Upper lobe of left lung (tissue), 4 donors: ENCODE measurements at regions not wholly inside any gene's neighbourhood (a gene's known extent, or its start where the extent isn't known, plus 50 kb on each side); places are given as distances from the start of the nearest gene placed in this dataset.

Source experiments
- POLR2AphosphoS5 ChIP-seq, 2 donors: sonication (generic); formaldehyde crosslinking; IDR thresholded peaks; one replicate each; pipeline ENCODE4 v1.5.1; 2017; ENCODE audit warnings: antibody characterized with exemption in 2 of 2
- TF ChIP-seq, protein P1 (sequence below), 6 experiments: fragments of 450-650 bp in 4 of 6; fragments of 200-600 bp in 2 of 6; sonication (generic) in 2 of 6; IDR thresholded peaks; one replicate each; pipeline ENCODE4 v1.5.1; 2016 to 2019; ENCODE audit warnings: antibody characterized with exemption in 6 of 6

GRCh38 chr2:128834880-128835252 is 516.2 kb upstream of the HS6ST1 start:
- no peak for TF ChIP-seq POLR2AphosphoS5 (IDR thresholded peaks at IDR 0.05)
- TF ChIP-seq, protein P1, sequence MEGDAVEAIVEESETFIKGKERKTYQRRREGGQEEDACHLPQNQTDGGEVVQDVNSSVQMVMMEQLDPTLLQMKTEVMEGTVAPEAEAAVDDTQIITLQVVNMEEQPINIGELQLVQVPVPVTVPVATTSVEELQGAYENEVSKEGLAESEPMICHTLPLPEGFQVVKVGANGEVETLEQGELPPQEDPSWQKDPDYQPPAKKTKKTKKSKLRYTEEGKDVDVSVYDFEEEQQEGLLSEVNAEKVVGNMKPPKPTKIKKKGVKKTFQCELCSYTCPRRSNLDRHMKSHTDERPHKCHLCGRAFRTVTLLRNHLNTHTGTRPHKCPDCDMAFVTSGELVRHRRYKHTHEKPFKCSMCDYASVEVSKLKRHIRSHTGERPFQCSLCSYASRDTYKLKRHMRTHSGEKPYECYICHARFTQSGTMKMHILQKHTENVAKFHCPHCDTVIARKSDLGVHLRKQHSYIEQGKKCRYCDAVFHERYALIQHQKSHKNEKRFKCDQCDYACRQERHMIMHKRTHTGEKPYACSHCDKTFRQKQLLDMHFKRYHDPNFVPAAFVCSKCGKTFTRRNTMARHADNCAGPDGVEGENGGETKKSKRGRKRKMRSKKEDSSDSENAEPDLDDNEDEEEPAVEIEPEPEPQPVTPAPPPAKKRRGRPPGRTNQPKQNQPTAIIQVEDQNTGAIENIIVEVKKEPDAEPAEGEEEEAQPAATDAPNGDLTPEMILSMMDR (IDR thresholded peaks at IDR 0.05), result no peak
